Glutamatergic neuron (in vitro differentiated cells): ENCODE measurements at regions not wholly inside any gene's neighbourhood (a gene's known extent, or its start where the extent isn't known, plus 50 kb on each side); places are given as distances from the start of the nearest gene placed in this dataset.

Source experiments
- DNase-seq: peaks from one replicate; pipeline ENCODE4 v3.0.0; 2022
- H3K27ac Mint-ChIP-seq: one replicate; pipeline ENCODE4 v1.8.0; 2020; ENCODE audit warnings: mild to moderate bottlenecking, mixed read lengths, inconsistent platforms; ENCODE audit not compliant: unreplicated experiment
- H3K27me3 Mint-ChIP-seq: one replicate; pipeline ENCODE4 v1.8.0; 2020; ENCODE audit warnings: mild to moderate bottlenecking, moderate library complexity, mixed read lengths, inconsistent platforms; ENCODE audit not compliant: unreplicated experiment
- H3K36me3 Mint-ChIP-seq: one replicate; pipeline ENCODE4 v1.8.0; 2020; ENCODE audit warnings: mild to moderate bottlenecking, mixed read lengths, inconsistent platforms; ENCODE audit not compliant: unreplicated experiment
- H3K4me1 Mint-ChIP-seq: one replicate; pipeline ENCODE4 v1.8.0; 2020; ENCODE audit warnings: mild to moderate bottlenecking, low read depth, mixed read lengths, inconsistent platforms; ENCODE audit not compliant: unreplicated experiment
- H3K4me3 Mint-ChIP-seq: one replicate; pipeline ENCODE4 v1.8.0; 2020; ENCODE audit warnings: mild to moderate bottlenecking, mixed read lengths, inconsistent platforms; ENCODE audit not compliant: unreplicated experiment
- H3K9me3 Mint-ChIP-seq: one replicate; pipeline ENCODE4 v1.8.0; 2020; ENCODE audit warnings: mild to moderate bottlenecking, moderate library complexity, mixed read lengths, inconsistent platforms; ENCODE audit not compliant: unreplicated experiment
- TF ChIP-seq, protein P1 (sequence below): fragments of 200-600 bp; sonication (generic); IDR thresholded peaks from one replicate; pipeline ENCODE4 v1.5.0; 2021; ENCODE audit not compliant: partially characterized antibody, unreplicated experiment

DNA sequence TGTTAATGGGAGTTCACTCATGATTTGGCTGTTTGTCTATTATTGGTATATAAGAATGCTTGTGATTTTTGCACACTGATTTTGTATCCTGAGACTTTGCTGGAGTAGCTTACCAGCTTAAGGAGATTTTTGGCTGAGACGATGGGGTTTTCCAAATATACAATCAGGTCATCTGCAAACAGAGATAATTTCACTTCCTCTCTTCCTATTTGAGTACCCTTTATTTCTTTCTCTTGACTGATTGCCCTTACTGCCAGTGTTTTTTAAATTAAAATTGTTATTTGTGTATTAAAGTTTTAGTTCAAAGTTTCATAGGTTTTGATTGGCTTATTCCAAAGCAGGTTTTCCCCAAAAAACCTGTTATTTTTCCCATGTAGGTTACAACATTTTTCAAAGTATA is 390.5 kb upstream of the RBMS3 start:
- DNase-seq, result no peak
- H3K27ac Mint-ChIP-seq, result no peak overlapping the region
- no peak overlapping the region for H3K4me3 Mint-ChIP-seq
- no peaks in the 10 kb centered on the region for H3K4me1 Mint-ChIP-seq
- TF ChIP-seq, protein P1, sequence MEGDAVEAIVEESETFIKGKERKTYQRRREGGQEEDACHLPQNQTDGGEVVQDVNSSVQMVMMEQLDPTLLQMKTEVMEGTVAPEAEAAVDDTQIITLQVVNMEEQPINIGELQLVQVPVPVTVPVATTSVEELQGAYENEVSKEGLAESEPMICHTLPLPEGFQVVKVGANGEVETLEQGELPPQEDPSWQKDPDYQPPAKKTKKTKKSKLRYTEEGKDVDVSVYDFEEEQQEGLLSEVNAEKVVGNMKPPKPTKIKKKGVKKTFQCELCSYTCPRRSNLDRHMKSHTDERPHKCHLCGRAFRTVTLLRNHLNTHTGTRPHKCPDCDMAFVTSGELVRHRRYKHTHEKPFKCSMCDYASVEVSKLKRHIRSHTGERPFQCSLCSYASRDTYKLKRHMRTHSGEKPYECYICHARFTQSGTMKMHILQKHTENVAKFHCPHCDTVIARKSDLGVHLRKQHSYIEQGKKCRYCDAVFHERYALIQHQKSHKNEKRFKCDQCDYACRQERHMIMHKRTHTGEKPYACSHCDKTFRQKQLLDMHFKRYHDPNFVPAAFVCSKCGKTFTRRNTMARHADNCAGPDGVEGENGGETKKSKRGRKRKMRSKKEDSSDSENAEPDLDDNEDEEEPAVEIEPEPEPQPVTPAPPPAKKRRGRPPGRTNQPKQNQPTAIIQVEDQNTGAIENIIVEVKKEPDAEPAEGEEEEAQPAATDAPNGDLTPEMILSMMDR, result no peak
- peaks cover 2% of the 10 kb centered on the region for H3K27me3 Mint-ChIP-seq
- no peaks in the 10 kb centered on the region for H3K36me3 Mint-ChIP-seq
- no peaks in the 10 kb centered on the region for H3K9me3 Mint-ChIP-seq

DNA sequence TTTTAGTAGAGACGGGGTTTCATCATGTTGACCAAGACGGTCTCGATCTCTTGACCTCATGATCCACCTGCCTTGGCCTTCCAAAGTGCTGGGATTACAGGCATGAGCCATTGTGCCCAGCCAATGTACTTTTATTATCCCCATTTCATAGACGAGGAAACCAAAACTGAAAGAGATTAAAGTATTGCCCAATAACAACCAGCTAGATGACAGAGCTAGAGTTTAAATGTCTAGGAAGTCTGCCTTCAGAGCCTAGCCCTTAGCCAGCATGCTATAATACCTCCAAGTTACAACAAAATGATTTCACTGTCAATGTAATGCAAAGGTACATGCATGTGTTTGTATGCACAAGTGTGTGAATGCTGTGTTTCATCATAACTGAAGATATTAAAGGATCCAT is 389.4 kb upstream of the RBMS3 start:
- Mint-ChIP-seq H3K4me3 (no peak overlapping the region), H3K4me1 (no peaks in the 10 kb centered on the region), H3K27ac (no peak overlapping the region), H3K27me3 (peaks cover 2% of the 10 kb centered on the region), H3K36me3 (no peaks in the 10 kb centered on the region), H3K9me3 (no peaks in the 10 kb centered on the region)
- TF ChIP-seq, protein P1, result no peak
- DNase-seq, result no peak

DNA sequence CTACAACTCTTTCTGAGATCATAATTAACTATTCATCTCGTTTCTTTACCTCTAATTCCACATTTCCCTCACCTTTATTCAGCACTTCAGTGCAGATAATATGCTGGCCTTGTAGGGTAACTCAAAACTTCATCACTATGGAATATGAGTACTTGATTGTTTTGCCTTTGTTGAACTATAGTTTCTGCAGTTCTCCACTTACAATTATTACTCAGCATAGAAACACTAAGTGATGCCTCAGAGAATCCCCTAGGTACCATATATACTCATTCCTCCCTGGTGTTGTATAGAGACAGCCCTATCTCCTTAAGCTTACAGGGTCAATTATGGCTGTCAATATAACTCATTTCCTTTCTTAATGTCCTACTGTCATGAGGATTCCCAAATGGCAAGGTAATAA is 380.6 kb upstream of the RBMS3 start:
- Mint-ChIP-seq H3K4me1 (no peaks in the 10 kb centered on the region), H3K27me3 (peaks cover 1% of the 10 kb centered on the region), H3K27ac (no peak overlapping the region), H3K4me3 (no peak overlapping the region), H3K36me3 (peaks cover 7% of the 10 kb centered on the region), H3K9me3 (peaks cover 1% of the 10 kb centered on the region)
- DNase-seq, result no peak
- TF ChIP-seq, protein P1, result no peak

DNA sequence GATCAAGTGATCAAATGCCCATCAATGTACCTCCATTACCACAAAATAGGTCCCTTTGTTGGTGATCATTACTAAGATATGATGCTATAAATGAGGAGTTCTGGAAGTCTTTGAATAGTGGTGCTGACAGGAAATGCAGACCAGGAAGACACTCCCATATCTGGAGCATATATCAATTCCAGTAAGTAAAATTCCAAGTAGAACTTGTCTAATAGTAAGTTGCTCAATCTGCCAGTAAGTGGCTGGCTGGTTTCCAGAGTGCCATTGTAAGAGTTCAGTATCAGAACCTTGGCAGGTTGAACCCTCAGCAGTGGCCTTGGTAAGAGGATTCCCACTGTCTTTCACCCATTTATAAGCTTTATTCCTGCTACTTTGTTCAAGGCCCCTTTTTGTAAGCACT is 379.9 kb upstream of the RBMS3 start:
- TF ChIP-seq, protein P1, result no peak
- Mint-ChIP-seq H3K9me3 (peaks cover 1% of the 10 kb centered on the region), H3K36me3 (peaks cover 7% of the 10 kb centered on the region), H3K27ac (no peak overlapping the region), H3K4me3 (no peak overlapping the region), H3K4me1 (no peaks in the 10 kb centered on the region), H3K27me3 (peaks cover 1% of the 10 kb centered on the region)
- DNase-seq, result no peak

DNA sequence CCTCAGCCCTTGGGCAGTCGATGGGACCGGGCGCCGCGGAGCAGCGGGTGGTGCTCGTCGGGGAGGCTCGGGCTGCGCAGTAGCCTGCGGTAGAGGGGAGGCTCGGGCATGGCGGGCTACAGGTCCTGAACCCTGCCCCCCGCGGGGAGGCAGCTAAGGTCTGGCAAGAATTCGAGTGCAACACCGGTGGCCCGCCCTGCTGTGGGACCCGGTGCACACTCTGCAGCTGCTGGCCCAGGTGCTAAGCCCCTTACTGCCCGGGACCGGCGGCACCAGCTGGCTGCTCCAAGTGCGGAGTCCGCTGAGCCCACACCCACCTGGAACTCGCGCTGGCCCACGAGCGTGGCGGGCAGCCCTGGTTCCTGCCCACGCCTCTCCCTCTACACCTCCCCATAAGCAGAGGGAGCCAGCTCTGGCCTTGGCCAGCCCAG is 377.7 kb upstream of the RBMS3 start:
- peaks cover 1% of the 10 kb centered on the region for H3K9me3 Mint-ChIP-seq
- peaks cover 1% of the 10 kb centered on the region for H3K27me3 Mint-ChIP-seq
- DNase-seq, result no peak
- H3K4me1 Mint-ChIP-seq, result no peaks in the 10 kb centered on the region
- H3K36me3 Mint-ChIP-seq, result peaks cover 7% of the 10 kb centered on the region
- no peak overlapping the region for H3K27ac Mint-ChIP-seq
- H3K4me3 Mint-ChIP-seq, result no peak overlapping the region
- TF ChIP-seq, protein P1, result no peak
